ENCODE measurements at regions not wholly inside any gene's neighbourhood (a gene's known extent, or its start where the extent isn't known, plus 50 kb on each side); places are given as distances from the start of the nearest gene placed in this dataset.

DNA sequence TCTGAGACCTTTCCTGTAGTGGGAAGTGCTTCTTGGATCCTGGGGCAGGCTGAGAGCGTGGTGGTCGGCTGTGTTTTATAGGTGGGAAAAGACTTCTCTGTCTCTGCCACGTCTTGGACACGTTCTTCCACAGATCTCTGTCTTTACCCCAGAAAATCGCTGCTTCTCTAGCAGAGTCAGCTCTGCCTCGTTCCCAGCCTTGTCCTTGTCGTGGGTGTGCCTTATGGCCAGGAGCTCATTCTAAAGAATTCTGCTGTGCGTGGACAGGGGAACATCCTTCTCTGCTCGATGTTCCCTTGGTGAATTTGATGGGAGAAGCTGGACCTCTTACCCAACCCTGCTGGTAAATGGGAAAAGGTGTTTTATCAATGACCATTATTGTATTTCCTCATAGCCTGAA, 433.1 kb upstream of the C2CD4B start:
- H3K79me2 ChIP-seq (replicated peaks; ENCODE audit: insufficient read depth, low read length), result no peaks in the 10 kb centered on the region
- no peak overlapping the region for H3K9ac ChIP-seq (ENCODE audit: low read length)
- no peaks in the 10 kb centered on the region for H3K27me3 ChIP-seq (ENCODE audit: insufficient read depth, low read depth, low read length)
- H3K4me3 ChIP-seq (ENCODE audit: low read length), result no peak overlapping the region
- no peak overlapping the region for H3K4me2 ChIP-seq (ENCODE audit: low read length)
- no peaks in the 10 kb centered on the region for H3F3A ChIP-seq (ENCODE audit: insufficient read depth, low read length, poor library complexity, severe bottlenecking)
- H3K9me2 ChIP-seq (ENCODE audit: insufficient read depth, low read length), result no peaks in the 10 kb centered on the region
- no peak overlapping the region for H3K27ac ChIP-seq (ENCODE audit: low read length)
- H2AFZ ChIP-seq (ENCODE audit: low read depth, low read length), result no peak overlapping the region
- H3K36me3 ChIP-seq (ENCODE audit: insufficient read depth, low read length), result no peaks in the 10 kb centered on the region
- TF ChIP-seq MXI1 (conservative IDR thresholded peaks at IDR 0.05; ENCODE audit: poor library complexity, severe bottlenecking), result no peak
- TF ChIP-seq, protein P1, sequence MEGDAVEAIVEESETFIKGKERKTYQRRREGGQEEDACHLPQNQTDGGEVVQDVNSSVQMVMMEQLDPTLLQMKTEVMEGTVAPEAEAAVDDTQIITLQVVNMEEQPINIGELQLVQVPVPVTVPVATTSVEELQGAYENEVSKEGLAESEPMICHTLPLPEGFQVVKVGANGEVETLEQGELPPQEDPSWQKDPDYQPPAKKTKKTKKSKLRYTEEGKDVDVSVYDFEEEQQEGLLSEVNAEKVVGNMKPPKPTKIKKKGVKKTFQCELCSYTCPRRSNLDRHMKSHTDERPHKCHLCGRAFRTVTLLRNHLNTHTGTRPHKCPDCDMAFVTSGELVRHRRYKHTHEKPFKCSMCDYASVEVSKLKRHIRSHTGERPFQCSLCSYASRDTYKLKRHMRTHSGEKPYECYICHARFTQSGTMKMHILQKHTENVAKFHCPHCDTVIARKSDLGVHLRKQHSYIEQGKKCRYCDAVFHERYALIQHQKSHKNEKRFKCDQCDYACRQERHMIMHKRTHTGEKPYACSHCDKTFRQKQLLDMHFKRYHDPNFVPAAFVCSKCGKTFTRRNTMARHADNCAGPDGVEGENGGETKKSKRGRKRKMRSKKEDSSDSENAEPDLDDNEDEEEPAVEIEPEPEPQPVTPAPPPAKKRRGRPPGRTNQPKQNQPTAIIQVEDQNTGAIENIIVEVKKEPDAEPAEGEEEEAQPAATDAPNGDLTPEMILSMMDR (IDR thresholded peaks at IDR 0.05; ENCODE audit: poor library complexity, severe bottlenecking), result no peak
- no peak for TF ChIP-seq SMC3 (conservative IDR thresholded peaks at IDR 0.05; ENCODE audit: poor library complexity)
- TF ChIP-seq TAF1 (IDR thresholded peaks at IDR 0.05; ENCODE audit: low read depth), result no peak
- no peak for TF ChIP-seq EP300 (conservative IDR thresholded peaks at IDR 0.05; ENCODE audit: poor library complexity, severe bottlenecking)
- TF ChIP-seq, protein P2, sequence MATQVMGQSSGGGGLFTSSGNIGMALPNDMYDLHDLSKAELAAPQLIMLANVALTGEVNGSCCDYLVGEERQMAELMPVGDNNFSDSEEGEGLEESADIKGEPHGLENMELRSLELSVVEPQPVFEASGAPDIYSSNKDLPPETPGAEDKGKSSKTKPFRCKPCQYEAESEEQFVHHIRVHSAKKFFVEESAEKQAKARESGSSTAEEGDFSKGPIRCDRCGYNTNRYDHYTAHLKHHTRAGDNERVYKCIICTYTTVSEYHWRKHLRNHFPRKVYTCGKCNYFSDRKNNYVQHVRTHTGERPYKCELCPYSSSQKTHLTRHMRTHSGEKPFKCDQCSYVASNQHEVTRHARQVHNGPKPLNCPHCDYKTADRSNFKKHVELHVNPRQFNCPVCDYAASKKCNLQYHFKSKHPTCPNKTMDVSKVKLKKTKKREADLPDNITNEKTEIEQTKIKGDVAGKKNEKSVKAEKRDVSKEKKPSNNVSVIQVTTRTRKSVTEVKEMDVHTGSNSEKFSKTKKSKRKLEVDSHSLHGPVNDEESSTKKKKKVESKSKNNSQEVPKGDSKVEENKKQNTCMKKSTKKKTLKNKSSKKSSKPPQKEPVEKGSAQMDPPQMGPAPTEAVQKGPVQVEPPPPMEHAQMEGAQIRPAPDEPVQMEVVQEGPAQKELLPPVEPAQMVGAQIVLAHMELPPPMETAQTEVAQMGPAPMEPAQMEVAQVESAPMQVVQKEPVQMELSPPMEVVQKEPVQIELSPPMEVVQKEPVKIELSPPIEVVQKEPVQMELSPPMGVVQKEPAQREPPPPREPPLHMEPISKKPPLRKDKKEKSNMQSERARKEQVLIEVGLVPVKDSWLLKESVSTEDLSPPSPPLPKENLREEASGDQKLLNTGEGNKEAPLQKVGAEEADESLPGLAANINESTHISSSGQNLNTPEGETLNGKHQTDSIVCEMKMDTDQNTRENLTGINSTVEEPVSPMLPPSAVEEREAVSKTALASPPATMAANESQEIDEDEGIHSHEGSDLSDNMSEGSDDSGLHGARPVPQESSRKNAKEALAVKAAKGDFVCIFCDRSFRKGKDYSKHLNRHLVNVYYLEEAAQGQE (IDR thresholded peaks at IDR 0.05; ENCODE audit: borderline replicate concordance), result no peak
- TF ChIP-seq POLR2AphosphoS5 (IDR thresholded peaks at IDR 0.05), result no peak
- TF ChIP-seq RAD21 (conservative IDR thresholded peaks at IDR 0.05), result no peak
- TF ChIP-seq EZH2 (IDR thresholded peaks at IDR 0.05; ENCODE audit: borderline replicate concordance, insufficient read depth, low read length, poor library complexity, severe bottlenecking), result no peak
- no peaks in the 10 kb centered on the region for H3K9me3 ChIP-seq (ENCODE audit: low read length)
- no peaks in the 10 kb centered on the region for H4K20me1 ChIP-seq (ENCODE audit: insufficient read depth)

DNA sequence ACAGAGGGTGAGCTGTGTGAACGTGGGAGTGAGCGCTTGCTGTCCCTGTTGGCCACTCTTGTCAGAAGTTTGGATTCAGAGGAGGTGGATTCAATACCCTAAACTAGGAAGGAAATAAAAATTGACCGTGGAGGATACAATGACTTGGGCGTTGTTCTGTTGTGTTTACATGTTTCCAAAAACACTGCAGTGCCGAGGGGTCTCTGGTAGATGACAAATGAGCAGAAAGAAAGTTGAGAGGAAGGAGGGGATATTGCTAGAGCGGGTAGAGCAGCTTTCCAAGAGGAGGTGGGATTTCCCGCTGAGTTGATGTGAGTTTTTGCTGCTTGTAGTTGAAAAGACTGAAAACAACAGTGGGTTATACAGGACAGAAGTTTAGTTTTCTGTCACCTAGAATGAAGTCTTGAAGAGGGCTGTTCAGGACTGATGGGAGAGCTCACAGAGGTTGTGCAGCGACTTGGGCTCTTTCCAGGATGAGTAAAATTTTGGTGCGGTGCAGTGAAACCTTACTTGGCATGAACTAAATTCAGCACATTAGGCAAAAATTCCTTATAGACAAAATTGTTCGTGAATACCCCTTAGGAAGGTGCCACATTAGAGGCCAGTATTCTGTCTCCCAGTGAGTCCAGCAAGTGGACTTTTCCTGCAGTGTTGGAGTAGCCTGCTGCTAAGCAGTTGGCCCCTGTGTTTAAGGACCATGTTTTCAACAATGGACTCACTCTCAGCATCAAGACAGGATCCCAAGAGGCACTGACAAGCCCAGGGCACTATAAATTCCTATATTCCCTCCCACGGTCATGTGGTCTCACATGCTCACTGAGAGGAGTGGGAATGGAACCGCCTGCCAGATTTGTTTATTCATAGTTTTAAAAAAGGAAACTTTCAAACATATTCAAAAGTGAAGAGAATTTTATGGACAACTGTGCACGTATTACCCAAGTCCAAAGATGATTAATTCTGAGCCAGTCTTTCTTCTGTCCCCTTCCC, 435.0 kb upstream of the C2CD4B start:
- Histone ChIP-seq H3K9me3 (ENCODE audit: low read length) (no peaks in the 10 kb centered on the region), H3K9ac (ENCODE audit: low read length) (no peak overlapping the region), H4K20me1 (ENCODE audit: insufficient read depth) (no peaks in the 10 kb centered on the region), H3K27me3 (ENCODE audit: insufficient read depth, low read depth, low read length) (no peaks in the 10 kb centered on the region), H3K36me3 (ENCODE audit: insufficient read depth, low read length) (no peaks in the 10 kb centered on the region), H3F3A (ENCODE audit: insufficient read depth, low read length, poor library complexity, severe bottlenecking) (no peaks in the 10 kb centered on the region), H3K9me2 (ENCODE audit: insufficient read depth, low read length) (no peaks in the 10 kb centered on the region), H3K79me2 (replicated peaks; ENCODE audit: insufficient read depth, low read length) (no peaks in the 10 kb centered on the region), H2AFZ (ENCODE audit: low read depth, low read length) (no peak overlapping the region), H3K27ac (ENCODE audit: low read length) (no peak overlapping the region), H3K4me2 (ENCODE audit: low read length) (no peak overlapping the region), H3K4me3 (ENCODE audit: low read length) (no peak overlapping the region)
- TF ChIP-seq, protein P2 (IDR thresholded peaks at IDR 0.05; ENCODE audit: borderline replicate concordance), result no peak
- TF ChIP-seq TAF1 (IDR thresholded peaks at IDR 0.05; ENCODE audit: low read depth), result no peak
